Vagina (tissue), 2 donors: ENCODE measurements at regions not wholly inside any gene's neighbourhood (a gene's known extent, or its start where the extent isn't known, plus 50 kb on each side); places are given as distances from the start of the nearest gene placed in this dataset.

Source experiments
- DNase-seq, 2 donors: peaks; one replicate each; pipeline ENCODE4 v3.0.0-alpha.2; 2017; ENCODE audit errors: extremely low spot score in 2 of 2
- H3K27ac ChIP-seq: fragments of 200-600 bp; sonication (generic); one replicate; pipeline ENCODE4 v1.5.1; 2019
- H3K27me3 ChIP-seq: fragments of 200-600 bp; sonication (generic); one replicate; pipeline ENCODE4 v1.5.1; 2019
- H3K36me3 ChIP-seq, 2 donors: fragments of 200-600 bp; sonication (generic); one replicate each; pipeline ENCODE4 v1.5.1; 2017 to 2019
- H3K4me1 ChIP-seq: fragments of 200-600 bp; sonication (generic); one replicate; pipeline ENCODE4 v1.5.1; 2019
- H3K4me3 ChIP-seq, 2 donors: fragments of 200-600 bp; sonication (generic); 1 replicate in 1 of 2; 2 replicates in 1 of 2; pipeline ENCODE4 v1.5.1; 2016 to 2019
- H3K9me3 ChIP-seq: fragments of 200-600 bp; sonication (generic); one replicate; pipeline ENCODE4 v1.5.1; 2019
- POLR2A ChIP-seq, 2 donors: fragments of 450-650 bp; IDR thresholded peaks; one replicate each; pipeline ENCODE4 v1.6.1; 2017; ENCODE audit warnings: antibody characterized with exemption in 2 of 2, mild to moderate bottlenecking in 2 of 2, moderate library complexity in 2 of 2
- POLR2AphosphoS5 ChIP-seq, 2 donors: sonication (generic); formaldehyde crosslinking; IDR thresholded peaks; one replicate each; pipeline ENCODE4 v1.9.0; 2017; ENCODE audit warnings: antibody characterized with exemption in 2 of 2, mild to moderate bottlenecking in 2 of 2, low read depth in 1 of 2; ENCODE audit not compliant: insufficient read depth in 1 of 2
- intact Hi-C: fragments of 100-400 bp; cut with DNase I; formaldehyde crosslinking; loops from one replicate; pipeline ENCODE4 v1.15.1; 2023
- TF ChIP-seq, protein P1 (sequence below), 3 experiments: fragments of 450-650 bp in 2 of 3; fragments of 200-600 bp in 1 of 3; sonication (generic) in 1 of 3; IDR thresholded peaks; one replicate each; pipeline ENCODE4 v1.5.1; 2017 to 2019; ENCODE audit warnings: antibody characterized with exemption in 3 of 3, mild to moderate bottlenecking in 2 of 3, moderate library complexity in 2 of 3

- Histone ChIP-seq H3K4me3 (no peak overlapping the region), H3K4me1 (no peaks in the 10 kb centered on the region), H3K27me3 (no peaks in the 10 kb centered on the region), H3K27ac (no peak overlapping the region), H3K9me3 (no peaks in the 10 kb centered on the region), H3K36me3 (no peaks in the 10 kb centered on the region)
- intact Hi-C loops: no loop called here
- TF ChIP-seq POLR2AphosphoS5 (IDR thresholded peaks at IDR 0.05; ENCODE audit: insufficient read depth in 1 of 2, low read depth in 1 of 2) (no peak), POLR2A (IDR thresholded peaks at IDR 0.05) (no peak)
- no peak for DNase-seq
These were observed 592.1 kb upstream of the GBE1 start for GRCh38 chr3:82353306-82354171.

GRCh38 chr3:82347585-82347984 is 586.1 kb upstream of the GBE1 start:
- TF ChIP-seq POLR2A (IDR thresholded peaks at IDR 0.05) (no peak), POLR2AphosphoS5 (IDR thresholded peaks at IDR 0.05; ENCODE audit: insufficient read depth in 1 of 2, low read depth in 1 of 2) (no peak)
- TF ChIP-seq, protein P1, sequence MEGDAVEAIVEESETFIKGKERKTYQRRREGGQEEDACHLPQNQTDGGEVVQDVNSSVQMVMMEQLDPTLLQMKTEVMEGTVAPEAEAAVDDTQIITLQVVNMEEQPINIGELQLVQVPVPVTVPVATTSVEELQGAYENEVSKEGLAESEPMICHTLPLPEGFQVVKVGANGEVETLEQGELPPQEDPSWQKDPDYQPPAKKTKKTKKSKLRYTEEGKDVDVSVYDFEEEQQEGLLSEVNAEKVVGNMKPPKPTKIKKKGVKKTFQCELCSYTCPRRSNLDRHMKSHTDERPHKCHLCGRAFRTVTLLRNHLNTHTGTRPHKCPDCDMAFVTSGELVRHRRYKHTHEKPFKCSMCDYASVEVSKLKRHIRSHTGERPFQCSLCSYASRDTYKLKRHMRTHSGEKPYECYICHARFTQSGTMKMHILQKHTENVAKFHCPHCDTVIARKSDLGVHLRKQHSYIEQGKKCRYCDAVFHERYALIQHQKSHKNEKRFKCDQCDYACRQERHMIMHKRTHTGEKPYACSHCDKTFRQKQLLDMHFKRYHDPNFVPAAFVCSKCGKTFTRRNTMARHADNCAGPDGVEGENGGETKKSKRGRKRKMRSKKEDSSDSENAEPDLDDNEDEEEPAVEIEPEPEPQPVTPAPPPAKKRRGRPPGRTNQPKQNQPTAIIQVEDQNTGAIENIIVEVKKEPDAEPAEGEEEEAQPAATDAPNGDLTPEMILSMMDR (IDR thresholded peaks at IDR 0.05): no peak
- intact Hi-C loops: no loop called here
- no peak for DNase-seq
- Histone ChIP-seq H3K4me3 (no peak overlapping the region), H3K9me3 (no peaks in the 10 kb centered on the region), H3K27ac (no peak overlapping the region), H3K36me3 (no peaks in the 10 kb centered on the region), H3K4me1 (no peaks in the 10 kb centered on the region), H3K27me3 (no peaks in the 10 kb centered on the region)

DNA sequence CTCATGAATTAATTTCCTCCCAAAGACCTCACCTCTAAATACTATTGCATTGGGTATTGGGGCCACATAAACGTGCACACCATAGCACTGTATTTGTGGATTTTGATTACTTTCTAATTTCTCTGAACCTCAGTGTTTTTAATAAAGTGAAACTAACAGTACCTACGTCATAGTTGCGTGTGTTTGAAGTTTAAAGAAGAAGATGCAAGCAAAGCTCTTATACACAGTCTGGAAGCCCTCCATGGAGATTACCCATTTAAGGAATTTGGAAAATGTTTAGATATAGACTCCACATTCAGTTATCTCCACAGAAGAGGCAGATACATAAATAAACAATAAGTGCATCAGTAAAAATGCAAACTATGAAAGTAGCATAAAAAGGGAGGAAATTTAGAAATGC is 581.1 kb upstream of the GBE1 start:
- Histone ChIP-seq H3K9me3 (no peaks in the 10 kb centered on the region), H3K36me3 (no peaks in the 10 kb centered on the region), H3K4me3 (no peak overlapping the region), H3K27ac (no peak overlapping the region), H3K27me3 (no peaks in the 10 kb centered on the region), H3K4me1 (no peaks in the 10 kb centered on the region)
- TF ChIP-seq, protein P1 (IDR thresholded peaks at IDR 0.05): no peak
- TF ChIP-seq POLR2AphosphoS5 (IDR thresholded peaks at IDR 0.05; ENCODE audit: insufficient read depth in 1 of 2, low read depth in 1 of 2) (no peak), POLR2A (IDR thresholded peaks at IDR 0.05) (no peak)
- no peak for DNase-seq
- intact Hi-C loops: no loop called here

DNA sequence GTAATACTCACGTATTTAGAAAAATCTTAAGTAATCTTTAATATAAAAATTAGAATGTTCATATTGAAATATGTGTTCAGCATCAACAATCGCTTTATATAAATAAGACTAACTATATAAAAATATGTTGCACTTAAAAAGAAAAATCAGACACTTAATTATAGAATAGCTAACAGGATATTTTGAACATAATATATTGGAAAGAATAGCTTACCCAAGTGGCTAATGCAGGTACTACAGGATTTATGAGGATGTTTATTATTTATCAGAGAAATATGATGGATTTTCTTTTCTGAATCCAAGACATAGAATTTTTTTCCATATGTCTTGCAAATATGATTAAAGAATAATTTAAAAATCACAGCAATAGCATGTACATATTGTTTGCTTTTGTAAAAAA is 567.9 kb upstream of the GBE1 start:
- Histone ChIP-seq H3K9me3 (no peaks in the 10 kb centered on the region), H3K27ac (no peak overlapping the region), H3K36me3 (no peaks in the 10 kb centered on the region), H3K27me3 (no peaks in the 10 kb centered on the region), H3K4me3 (no peak overlapping the region), H3K4me1 (no peaks in the 10 kb centered on the region)
- no peak for TF ChIP-seq POLR2A (IDR thresholded peaks at IDR 0.05)
- no peak for TF ChIP-seq POLR2AphosphoS5 (IDR thresholded peaks at IDR 0.05; ENCODE audit: insufficient read depth in 1 of 2, low read depth in 1 of 2)
- TF ChIP-seq, protein P1 (IDR thresholded peaks at IDR 0.05): no peak
- no peak for DNase-seq
- intact Hi-C loops: no loop called here

- DNase-seq: no peak
- Histone ChIP-seq H3K27ac (no peak overlapping the region), H3K36me3 (no peaks in the 10 kb centered on the region)
These were observed 550.5 kb upstream of the GBE1 start for GRCh38 chr3:82311901-82312300.

More at GRCh38 chr3:82311901-82312300, 550.5 kb upstream of the GBE1 start:
- Histone ChIP-seq H3K4me1 (no peaks in the 10 kb centered on the region), H3K27me3 (no peaks in the 10 kb centered on the region), H3K9me3 (no peaks in the 10 kb centered on the region), H3K4me3 (no peak overlapping the region)
- intact Hi-C loops: no loop called here
- TF ChIP-seq POLR2AphosphoS5 (IDR thresholded peaks at IDR 0.05; ENCODE audit: insufficient read depth in 1 of 2, low read depth in 1 of 2): no peak
- no peak for TF ChIP-seq POLR2A (IDR thresholded peaks at IDR 0.05)
- TF ChIP-seq, protein P1 (IDR thresholded peaks at IDR 0.05): no peak
